SK-N-SH treated with all-trans-retinoic acid at 6 μM for 48 hours (cell line): ENCODE measurements at regions not wholly inside any gene's neighbourhood (a gene's known extent, or its start where the extent isn't known, plus 50 kb on each side); places are given as distances from the start of the nearest gene placed in this dataset.

Experiments used
- ATAC-seq: fragments of 200-7000 bp; cut with Tn5 transposase; 3 replicates; pipeline ENCODE4 v1.9.1; 2020; ENCODE audit warnings: mild to moderate bottlenecking, moderate library complexity
- ARNTL ChIP-seq: fragments of 450-650 bp; formaldehyde crosslinking; IDR thresholded peaks from 2 replicates; pipeline ENCODE4 v1.5.0; 2020; ENCODE audit warnings: low read depth, mild to moderate bottlenecking, moderate library complexity, borderline replicate concordance
- BACH2 ChIP-seq: fragments of 250-450 bp; sonication (Bioruptor Pico); IDR thresholded peaks from 2 replicates; pipeline ENCODE4 v1.9.0; 2021; ENCODE audit warnings: mild to moderate bottlenecking, borderline replicate concordance
- CREB5 ChIP-seq: fragments of 250-450 bp; sonication (Bioruptor Pico); IDR thresholded peaks from 2 replicates; pipeline ENCODE4 v1.5.1; 2020; ENCODE audit warnings: low read depth, mild to moderate bottlenecking, moderate library complexity
- CSDC2 ChIP-seq: fragments of 250-450 bp; sonication (Bioruptor Pico); IDR thresholded peaks from 2 replicates; pipeline ENCODE4 v1.5.0; 2020; ENCODE audit warnings: mild to moderate bottlenecking, moderate library complexity
- CSRNP3 ChIP-seq: fragments of 250-450 bp; sonication (Bioruptor Pico); IDR thresholded peaks from 2 replicates; pipeline ENCODE4 v1.5.1; 2021; ENCODE audit warnings: mild to moderate bottlenecking, moderate library complexity
- ESRRG ChIP-seq: fragments of 250-450 bp; sonication (Bioruptor Pico); IDR thresholded peaks from 2 replicates; pipeline ENCODE4 v1.6.1; 2021; ENCODE audit warnings: mild to moderate bottlenecking
- GLIS3 ChIP-seq: fragments of 250-450 bp; sonication (Bioruptor Pico); IDR thresholded peaks from 2 replicates; pipeline ENCODE4 v1.5.0; 2020; ENCODE audit warnings: mild to moderate bottlenecking, moderate library complexity
- ISL1 ChIP-seq: fragments of 250-450 bp; sonication (Bioruptor Pico); IDR thresholded peaks from 2 replicates; pipeline ENCODE4 v2.1.2; 2022; ENCODE audit warnings: mild to moderate bottlenecking, moderate library complexity
- OSR1 ChIP-seq: fragments of 250-450 bp; sonication (Bioruptor Pico); IDR thresholded peaks from 2 replicates; pipeline ENCODE4 v1.8.0; 2022; ENCODE audit warnings: moderate library complexity, mild to moderate bottlenecking, inconsistent platforms
- PATZ1 ChIP-seq: fragments of 250-450 bp; sonication (Bioruptor Pico); IDR thresholded peaks from 2 replicates; pipeline ENCODE4 v1.8.0; 2020; ENCODE audit warnings: mild to moderate bottlenecking, moderate library complexity, borderline replicate concordance
- PPARA ChIP-seq: fragments of 250-450 bp; sonication (Bioruptor Pico); IDR thresholded peaks from 2 replicates; pipeline ENCODE4 v1.5.0; 2020; ENCODE audit warnings: mild to moderate bottlenecking, borderline replicate concordance
- RARB ChIP-seq: fragments of 250-450 bp; sonication (Bioruptor Pico); IDR thresholded peaks from 2 replicates; pipeline ENCODE4 v1.8.0; 2021; ENCODE audit warnings: mild to moderate bottlenecking, moderate library complexity
- SNAI2 ChIP-seq: fragments of 250-450 bp; sonication (Bioruptor Pico); IDR thresholded peaks from 2 replicates; pipeline ENCODE4 v1.5.0; 2020; ENCODE audit warnings: mild to moderate bottlenecking, moderate library complexity
- TCF4 ChIP-seq: fragments of 250-450 bp; sonication (Bioruptor Pico); IDR thresholded peaks from 2 replicates; pipeline ENCODE4 v1.8.0; 2021; ENCODE audit warnings: mild to moderate bottlenecking, moderate library complexity, borderline replicate concordance
- TOX ChIP-seq: fragments of 250-450 bp; sonication (Bioruptor Pico); IDR thresholded peaks from 2 replicates; pipeline ENCODE4 v1.8.0; 2021; ENCODE audit warnings: mild to moderate bottlenecking, moderate library complexity, borderline replicate concordance
- TSHZ2 ChIP-seq: fragments of 250-450 bp; sonication (Bioruptor Pico); IDR thresholded peaks from 2 replicates; pipeline ENCODE4 v1.5.0; 2020; ENCODE audit warnings: mild to moderate bottlenecking, moderate library complexity
- ZC3H10 ChIP-seq: fragments of 250-450 bp; sonication (Bioruptor Pico); IDR thresholded peaks from 2 replicates; pipeline ENCODE4 v1.5.1; 2021; ENCODE audit warnings: mild to moderate bottlenecking, moderate library complexity
- ZFP3 ChIP-seq: fragments of 250-450 bp; sonication (Bioruptor Pico); IDR thresholded peaks from 2 replicates; pipeline ENCODE4 v1.5.0; 2020; ENCODE audit warnings: mild to moderate bottlenecking, moderate library complexity
- ZFP30 ChIP-seq: fragments of 450-650 bp; formaldehyde crosslinking; IDR thresholded peaks from 2 replicates; pipeline ENCODE4 v1.5.0; 2022; ENCODE audit warnings: mild to moderate bottlenecking, moderate library complexity
- ZNF565 ChIP-seq: fragments of 450-650 bp; formaldehyde crosslinking; conservative IDR thresholded peaks from 2 replicates; pipeline ENCODE4 v1.5.0; 2020; ENCODE audit warnings: low read depth, mild to moderate bottlenecking, moderate library complexity
- ZNF70 ChIP-seq: fragments of 450-650 bp; formaldehyde crosslinking; IDR thresholded peaks from 2 replicates; pipeline ENCODE4 v1.5.0; 2020; ENCODE audit warnings: mild to moderate bottlenecking, moderate library complexity
- ZNF8 ChIP-seq: fragments of 450-650 bp; formaldehyde crosslinking; IDR thresholded peaks from 2 replicates; pipeline ENCODE4 v1.5.0; 2020; ENCODE audit warnings: mild to moderate bottlenecking, moderate library complexity

- TF ChIP-seq ZC3H10 (CRISPR knock-in tag), result no peak
- no peak for TF ChIP-seq TSHZ2 (CRISPR knock-in tag)
- no peak for TF ChIP-seq ESRRG
- no peak for TF ChIP-seq BACH2
- no peak for TF ChIP-seq ZFP3 (CRISPR knock-in tag)
- no peak for TF ChIP-seq SNAI2 (CRISPR knock-in tag)
- no peak for TF ChIP-seq CSRNP3
- TF ChIP-seq ZNF8 (CRISPR knock-in tag), result no peak
- no peak for TF ChIP-seq ZNF565 (CRISPR knock-in tag)
- no peak for TF ChIP-seq ZFP30 (CRISPR knock-in tag)
- TF ChIP-seq, all 23 proteins: peak for 0
- ATAC-seq, result no peak
Observed at GRCh38 chr2:128593518-128593878, 274.8 kb upstream of the HS6ST1 start.

GRCh38 chr2:128593879-128594650, 275.4 kb upstream of the HS6ST1 start:
- no peak for ATAC-seq
- no peak for TF ChIP-seq TSHZ2 (CRISPR knock-in tag)
- no peak for TF ChIP-seq ARNTL (CRISPR knock-in tag)
- no peak for TF ChIP-seq PPARA
- TF ChIP-seq GLIS3 (CRISPR knock-in tag), result no peak
- no peak for TF ChIP-seq PATZ1
- TF ChIP-seq CREB5, result no peak
- TF ChIP-seq ZNF70 (CRISPR knock-in tag), result no peak
- TF ChIP-seq ZC3H10 (CRISPR knock-in tag), result no peak
- TF ChIP-seq SNAI2 (CRISPR knock-in tag), result no peak
- no peak for TF ChIP-seq RARB
- TF ChIP-seq TOX, result no peak
- no peak for TF ChIP-seq CSDC2 (CRISPR knock-in tag)
- TF ChIP-seq ESRRG, result no peak
- TF ChIP-seq ISL1, result no peak
- TF ChIP-seq OSR1, result no peak
- no peak for TF ChIP-seq TCF4 (CRISPR knock-in tag)
- no peak for TF ChIP-seq CSRNP3
- no peak for TF ChIP-seq ZFP30 (CRISPR knock-in tag)
- TF ChIP-seq ZFP3 (CRISPR knock-in tag), result no peak
